ENCODE measurements at regions not wholly inside any gene's neighbourhood (a gene's known extent, or its start where the extent isn't known, plus 50 kb on each side); places are given as distances from the start of the nearest gene placed in this dataset.

- no peak for TF ChIP-seq POLR2A (IDR thresholded peaks at IDR 0.05; ENCODE audit: low read depth, low read length)
- TF ChIP-seq POLR2AphosphoS5 (IDR thresholded peaks at IDR 0.05; ENCODE audit: low read depth, low read length): no peak
- no peak for TF ChIP-seq TAF1 (IDR thresholded peaks at IDR 0.05; ENCODE audit: borderline replicate concordance, low read depth, low read length)
These were observed 995.0 kb downstream of the SH3BGRL start for GRCh38 chrX:82196866-82197265.

Measured in GM12892 (cell line).